A549 (cell line): ENCODE measurements at regions not wholly inside any gene's neighbourhood (a gene's known extent, or its start where the extent isn't known, plus 50 kb on each side); places are given as distances from the start of the nearest gene placed in this dataset.

ENCODE experiments used
- ATAC-seq, 2 experiments: fragments of 200-7000 bp in 1 of 2; fragments of >200 bp in 1 of 2; cut with Nextera tagmentation in 1 of 2; cut with Tn5 transposase in 1 of 2; 3 replicates each; pipeline versions ENCODE4 v1.8.0 to v1.9.1; 2018 to 2020; ENCODE audit warnings: mild to moderate bottlenecking in 1 of 2, moderate library complexity in 1 of 2
- CTCF ChIA-PET: fragments of 300-600 bp; sonication (Branson Sonifier 250); formaldehyde crosslinking; extraction: SDS; loops from one replicate; lab custom pipeline; 2021; ENCODE audit warnings: antibody characterized with exemption, inconsistent platforms; lab: Yijun Ruan, JAX
- POLR2A ChIA-PET: fragments of 350-600 bp; formaldehyde crosslinking; extraction: SDS; loops from one replicate; lab custom pipeline; 2021; ENCODE audit warnings: antibody characterized with exemption, inconsistent platforms; lab: Yijun Ruan, JAX
- DNase-seq, 2 experiments: peaks; one replicate each; pipeline versions ENCODE4 v3.0.0 to v3.0.0-alpha.2; 2011 to 2016; ENCODE audit warnings: low read depth in 1 of 2, low spot score in 1 of 2
- FAIRE-seq: peaks from 2 replicates; lab custom pipeline; 2011; peaks lifted over from hg19 to GRCh38; lab: Jason Lieb, UNC
- H3K27ac ChIP-seq, 2 experiments: fragments of >200 bp; sonication (Bioruptor Twin); formaldehyde crosslinking; 3 replicates each; pipeline ENCODE4 v1.5.1; 2016 to 2017
- H3K4me1 ChIP-seq: fragments of >200 bp; sonication (Bioruptor Twin); formaldehyde crosslinking; 3 replicates; pipeline ENCODE4 v1.6.1; 2016
- H3K4me2 ChIP-seq: fragments of >200 bp; sonication (Bioruptor Twin); formaldehyde crosslinking; 3 replicates; pipeline ENCODE4 v1.6.1; 2016
- H3K4me3 ChIP-seq: fragments of >200 bp; sonication (Bioruptor Twin); formaldehyde crosslinking; 3 replicates; pipeline ENCODE4 v1.5.1; 2016
- H3K9me3 ChIP-seq: fragments of >200 bp; sonication (Bioruptor Twin); formaldehyde crosslinking; 3 replicates; pipeline ENCODE4 v1.6.1; 2016
- BHLHE40 ChIP-seq: IDR thresholded peaks from 2 replicates; pipeline ENCODE4 v1.6.1; 2012; ENCODE audit warnings: low read depth, low read length, inconsistent platforms
- CHD4 ChIP-seq: fragments of 200-600 bp; sonication (generic); IDR thresholded peaks from 2 replicates; pipeline ENCODE4 v1.6.1; 2016; ENCODE audit warnings: antibody characterized with exemption, mild to moderate bottlenecking, borderline replicate concordance
- CTCF ChIP-seq: fragments of >200 bp; sonication (Bioruptor Twin); formaldehyde crosslinking; IDR thresholded peaks from 3 replicates; pipeline ENCODE4 v1.5.1; 2016
- EHF ChIP-seq: fragments of 250-450 bp; sonication (Bioruptor Pico); IDR thresholded peaks from 2 replicates; pipeline ENCODE4 v1.5.0; 2020; ENCODE audit warnings: mild to moderate bottlenecking
- ELK1 ChIP-seq: fragments of 150-350 bp; IDR thresholded peaks from 2 replicates; pipeline ENCODE4 v1.6.1; 2014; ENCODE audit warnings: low read depth, mild to moderate bottlenecking, low read length
- EP300 ChIP-seq, 2 experiments: fragments of >200 bp; sonication (Bioruptor Twin); formaldehyde crosslinking; IDR thresholded peaks; 2 replicates in 1 of 2; 3 replicates in 1 of 2; pipeline ENCODE4 v1.6.1; 2016 to 2017
- FOSB ChIP-seq: fragments of 250-450 bp; sonication (Bioruptor Pico); IDR thresholded peaks from 2 replicates; pipeline ENCODE4 v1.5.0; 2020; ENCODE audit warnings: mild to moderate bottlenecking, moderate library complexity
- FOSL2 ChIP-seq, 2 experiments: fragments of 450-650 bp in 1 of 2; fragments of >200 bp in 1 of 2; sonication (Bioruptor Twin) in 1 of 2; formaldehyde crosslinking; IDR thresholded peaks; 2 replicates each; pipeline versions ENCODE4 v1.5.0 to v1.6.1; 2016 to 2020; ENCODE audit warnings: mild to moderate bottlenecking in 1 of 2, moderate library complexity in 1 of 2
- HES2 ChIP-seq: fragments of >200 bp; sonication (Bioruptor Twin); formaldehyde crosslinking; IDR thresholded peaks from 2 replicates; pipeline ENCODE4 v1.6.1; 2016
- HEYL ChIP-seq: fragments of 250-450 bp; sonication (Bioruptor Pico); IDR thresholded peaks from 2 replicates; pipeline ENCODE4 v1.8.0; 2021; ENCODE audit warnings: mild to moderate bottlenecking, moderate library complexity
- HOXA7 ChIP-seq: fragments of 250-450 bp; sonication (Bioruptor Pico); IDR thresholded peaks from 2 replicates; pipeline ENCODE4 v1.5.0; 2020; ENCODE audit warnings: mild to moderate bottlenecking, moderate library complexity
- HOXB13 ChIP-seq: fragments of 250-450 bp; sonication (Bioruptor Pico); IDR thresholded peaks from 2 replicates; pipeline ENCODE4 v1.5.0; 2020; ENCODE audit warnings: low read depth, mild to moderate bottlenecking, moderate library complexity
- HOXB5 ChIP-seq: fragments of 250-450 bp; sonication (Bioruptor Pico); IDR thresholded peaks from 2 replicates; pipeline ENCODE4 v1.5.0; 2020; ENCODE audit warnings: mild to moderate bottlenecking, moderate library complexity
- KDM5A ChIP-seq: fragments of 200-600 bp; sonication (generic); IDR thresholded peaks from 2 replicates; pipeline ENCODE4 v1.6.1; 2016; ENCODE audit warnings: antibody characterized with exemption, mild to moderate bottlenecking
- MAFK ChIP-seq: fragments of 450-650 bp; IDR thresholded peaks from 2 replicates; pipeline ENCODE4 v1.6.1; 2014; ENCODE audit not compliant: partially characterized antibody
- MAX ChIP-seq: IDR thresholded peaks from 2 replicates; pipeline ENCODE4 v1.6.1; 2012
- NFE2L2 ChIP-seq: fragments of 150-350 bp; conservative IDR thresholded peaks from 2 replicates; pipeline ENCODE4 v1.6.1; 2014; ENCODE audit warnings: low read length
- NR3C1 ChIP-seq: fragments of >200 bp; sonication (Bioruptor Twin); formaldehyde crosslinking; IDR thresholded peaks from 3 replicates; pipeline ENCODE4 v1.6.1; 2017
- PBX3 ChIP-seq: IDR thresholded peaks from 2 replicates; pipeline ENCODE4 v1.6.1; 2012
- PHF8 ChIP-seq: fragments of 200-600 bp; sonication (generic); IDR thresholded peaks from 2 replicates; pipeline ENCODE4 v1.6.1; 2016; ENCODE audit warnings: low read depth, mild to moderate bottlenecking, antibody characterized with exemption, moderate library complexity, borderline replicate concordance
- POLR2A ChIP-seq: IDR thresholded peaks from 2 replicates; pipeline ENCODE4 v1.6.1; 2012; ENCODE audit warnings: mild to moderate bottlenecking, low read length
- RAD21 ChIP-seq, 2 experiments: fragments of >200 bp in 1 of 2; sonication (Bioruptor Twin) in 1 of 2; formaldehyde crosslinking in 1 of 2; IDR thresholded peaks in 1 of 2; conservative IDR thresholded peaks in 1 of 2; 2 replicates in 1 of 2; 3 replicates in 1 of 2; pipeline ENCODE4 v1.6.1; 2012 to 2018; ENCODE audit warnings: inconsistent platforms in 1 of 2
- RNF2 ChIP-seq: fragments of 200-600 bp; sonication (generic); IDR thresholded peaks from 2 replicates; pipeline ENCODE4 v1.6.1; 2016; ENCODE audit warnings: low read depth, mild to moderate bottlenecking, antibody characterized with exemption, moderate library complexity, borderline replicate concordance
- SMC3 ChIP-seq: fragments of >200 bp; sonication (Bioruptor Twin); formaldehyde crosslinking; IDR thresholded peaks from 3 replicates; pipeline ENCODE4 v1.6.1; 2018; ENCODE audit warnings: inconsistent platforms
- ZFP36 ChIP-seq: fragments of 450-650 bp; IDR thresholded peaks from 2 replicates; pipeline ENCODE4 v1.6.1; 2014; ENCODE audit warnings: borderline replicate concordance; ENCODE audit not compliant: partially characterized antibody
- WGBS: methylation state at CpG from one replicate; pipeline ENCODE4 v1.1.6; 2017; ENCODE audit errors: missing lambda C conversion rate; 5-methylcytosine and 5-hydroxymethylcytosine counted together

GRCh38 chr1:82947278-82947677 is 1051.7 kb downstream of the TTLL7 start (continued):
- TF ChIP-seq KDM5A (no peak), NR3C1 (no peak), HOXB5 (CRISPR knock-in tag) (no peak)

- CTCF ChIA-PET, result no interaction called here
- ATAC-seq, result no peak
- no peak for TF ChIP-seq HOXB5 (CRISPR knock-in tag)
- TF ChIP-seq MAFK, result no peak
- TF ChIP-seq RAD21 (conservative IDR thresholded peaks at IDR 0.05 in 1 of 2, IDR thresholded peaks at IDR 0.05 in 1 of 2), result no peak
- no peak for TF ChIP-seq HEYL (CRISPR knock-in tag)
- TF ChIP-seq FOSL2 (IDR thresholded peaks at IDR 0.05), result no peak
- TF ChIP-seq FOSL2 (CRISPR knock-in tag; IDR thresholded peaks at IDR 0.05), result no peak
- no peak for TF ChIP-seq HES2
- no peak for TF ChIP-seq NFE2L2
- TF ChIP-seq BHLHE40, result no peak
- TF ChIP-seq HOXA7 (CRISPR knock-in tag), result no peak
- Histone ChIP-seq H3K4me1 (no peaks in the 10 kb centered on the region), H3K4me2 (no peak overlapping the region), H3K4me3 (no peak overlapping the region), H3K27ac (no peak overlapping the region), H3K9me3 (no peaks in the 10 kb centered on the region)
- no peak for DNase-seq
- FAIRE-seq, result no peak
- POLR2A ChIA-PET, result no interaction called here
- 54% methylated on average over 3 of the region's 3 CpGs for WGBS
Observed at GRCh38 chr1:82946096-82946605, 1052.8 kb downstream of the TTLL7 start.

- no peak for FAIRE-seq
- no peak overlapping the region for H3K27ac ChIP-seq
- CTCF ChIA-PET, result no interaction called here
- TF ChIP-seq CHD4, result no peak
- no peak for TF ChIP-seq PBX3
- TF ChIP-seq ELK1, result no peak
- no peak for TF ChIP-seq ZFP36
- TF ChIP-seq FOSB (CRISPR knock-in tag), result no peak
- TF ChIP-seq SMC3, result no peak
- TF ChIP-seq PHF8, result no peak
- no peak for TF ChIP-seq CTCF
- TF ChIP-seq RNF2, result no peak
- no peak for TF ChIP-seq HOXB13 (CRISPR knock-in tag)
- TF ChIP-seq POLR2A, result no peak
- no peak for TF ChIP-seq EHF (CRISPR knock-in tag)
- TF ChIP-seq NR3C1, result no peak
- no peak for TF ChIP-seq MAX
- TF ChIP-seq EP300 (IDR thresholded peaks at IDR 0.05), result no peak
- TF ChIP-seq, all 56 proteins: peak for 0
- DNase-seq (no peak), ATAC-seq (no peak)
- Histone ChIP-seq H3K4me3 (no peak overlapping the region), H3K9me3 (no peaks in the 10 kb centered on the region), H3K4me1 (no peaks in the 10 kb centered on the region), H3K4me2 (no peak overlapping the region)
- POLR2A ChIA-PET, result no interaction called here
- 0% methylated on average over 1 of the region's 1 CpG for WGBS
Observed at GRCh38 chr1:82944822-82945221, 1054.1 kb downstream of the TTLL7 start.
